Neural cell (in vitro differentiated cells): ENCODE measurements at regions not wholly inside any gene's neighbourhood (a gene's known extent, or its start where the extent isn't known, plus 50 kb on each side); places are given as distances from the start of the nearest gene placed in this dataset.

Source experiments
- H2AFZ ChIP-seq: fragments of 200-600, 300-800 bp; sonication (generic), shearing (Covaris generic); 2 replicates; pipeline ENCODE4 v1.6.0; 2014; ENCODE audit warnings: low read depth, mild to moderate bottlenecking, antibody characterized with exemption, low read length, moderate library complexity
- H3F3A ChIP-seq: fragments of 200-600 bp; shearing (Covaris generic); 2 replicates; pipeline ENCODE4 v1.6.1; 2016; ENCODE audit warnings: mild to moderate bottlenecking, moderate library complexity, mixed read lengths, antibody characterized with exemption, low read length; ENCODE audit not compliant: insufficient read depth, poor library complexity, severe bottlenecking
- H3K27ac ChIP-seq: fragments of 200-600, 300-800 bp; sonication (generic), shearing (Covaris generic); 2 replicates; pipeline ENCODE4 v1.5.1; 2014; ENCODE audit warnings: mild to moderate bottlenecking, low read length, moderate library complexity
- H3K27me3 ChIP-seq: fragments of 300-800, 200-600 bp; sonication (generic), shearing (Covaris generic); 2 replicates; pipeline ENCODE4 v1.6.0; 2014; ENCODE audit warnings: mild to moderate bottlenecking, low read depth, low read length, moderate library complexity; ENCODE audit not compliant: insufficient read depth
- H3K36me3 ChIP-seq: fragments of 300-800, 200-600 bp; sonication (generic), shearing (Covaris generic); 2 replicates; pipeline ENCODE4 v1.5.1; 2014; ENCODE audit warnings: mild to moderate bottlenecking, antibody characterized with exemption, low read length, moderate library complexity; ENCODE audit not compliant: insufficient read depth
- H3K4me2 ChIP-seq: fragments of 300-800, 200-600 bp; sonication (generic), shearing (Covaris generic); 2 replicates; pipeline ENCODE4 v1.6.0; 2014; ENCODE audit warnings: mild to moderate bottlenecking, low read length
- H3K4me3 ChIP-seq: fragments of 300-800, 200-600 bp; sonication (generic), shearing (Covaris generic); 2 replicates; pipeline ENCODE4 v1.5.1; 2014; ENCODE audit warnings: mild to moderate bottlenecking, low read length, moderate library complexity
- H3K79me2 ChIP-seq: fragments of 200-600 bp; shearing (Covaris generic); replicated peaks from 2 replicates; pipeline ENCODE4 v1.6.0; 2014; ENCODE audit warnings: mild to moderate bottlenecking, low read length, moderate library complexity; ENCODE audit not compliant: insufficient read depth
- H3K9ac ChIP-seq: fragments of 300-800, 200-600 bp; sonication (generic), shearing (Covaris generic); 2 replicates; pipeline ENCODE4 v1.6.1; 2016; ENCODE audit warnings: mild to moderate bottlenecking, low read length, mixed read lengths
- H3K9me2 ChIP-seq: fragments of 200-600 bp; shearing (Covaris generic); 2 replicates; pipeline ENCODE4 v1.6.1; 2016; ENCODE audit warnings: mild to moderate bottlenecking, low read length, mixed read lengths; ENCODE audit not compliant: insufficient read depth
- H3K9me3 ChIP-seq: fragments of 200-600, 300-800 bp; sonication (generic), shearing (Covaris generic); 2 replicates; pipeline ENCODE4 v1.6.1; 2016; ENCODE audit warnings: mild to moderate bottlenecking, mixed run types, low read length, moderate library complexity, mixed read lengths
- H4K20me1 ChIP-seq: fragments of 200-600 bp; shearing (Covaris generic); 2 replicates; pipeline ENCODE4 v1.6.1; 2016; ENCODE audit warnings: mild to moderate bottlenecking, mixed run types; ENCODE audit not compliant: insufficient read depth
- EP300 ChIP-seq: fragments of 450-650 bp; conservative IDR thresholded peaks from 2 replicates; pipeline ENCODE4 v1.6.1; 2014; ENCODE audit warnings: antibody characterized with exemption, mild to moderate bottlenecking, moderate library complexity; ENCODE audit not compliant: poor library complexity, severe bottlenecking
- EZH2 ChIP-seq: fragments of 200-600, 300-800 bp; shearing (Covaris generic), sonication (generic); IDR thresholded peaks from 2 replicates; pipeline ENCODE4 v1.6.1; 2014; ENCODE audit warnings: antibody characterized with exemption, low read length, borderline replicate concordance, mild to moderate bottlenecking; ENCODE audit not compliant: insufficient read depth, poor library complexity, severe bottlenecking
- MXI1 ChIP-seq: fragments of 450-650 bp; conservative IDR thresholded peaks from 2 replicates; pipeline ENCODE4 v1.6.1; 2014; ENCODE audit warnings: antibody characterized with exemption, mild to moderate bottlenecking; ENCODE audit not compliant: poor library complexity, severe bottlenecking
- POLR2AphosphoS5 ChIP-seq: IDR thresholded peaks from 2 replicates; pipeline ENCODE4 v1.6.1; 2012
- RAD21 ChIP-seq: fragments of 450-650 bp; conservative IDR thresholded peaks from 2 replicates; pipeline ENCODE4 v1.6.1; 2014; ENCODE audit warnings: antibody characterized with exemption, mild to moderate bottlenecking, moderate library complexity
- SMC3 ChIP-seq: fragments of 450-650 bp; conservative IDR thresholded peaks from 2 replicates; pipeline ENCODE4 v1.6.1; 2014; ENCODE audit warnings: antibody characterized with exemption, mild to moderate bottlenecking, moderate library complexity; ENCODE audit not compliant: poor library complexity
- TAF1 ChIP-seq: IDR thresholded peaks from 2 replicates; pipeline ENCODE4 v1.6.1; 2012; ENCODE audit warnings: low read depth
- TF ChIP-seq, protein P1 (sequence below): IDR thresholded peaks from 2 replicates; pipeline ENCODE4 v1.6.1; 2012; ENCODE audit warnings: borderline replicate concordance
- TF ChIP-seq, protein P2 (sequence below): fragments of 450-650 bp; IDR thresholded peaks from 2 replicates; pipeline ENCODE4 v1.5.1; 2014; ENCODE audit warnings: antibody characterized with exemption, mild to moderate bottlenecking, moderate library complexity; ENCODE audit not compliant: poor library complexity, severe bottlenecking

DNA sequence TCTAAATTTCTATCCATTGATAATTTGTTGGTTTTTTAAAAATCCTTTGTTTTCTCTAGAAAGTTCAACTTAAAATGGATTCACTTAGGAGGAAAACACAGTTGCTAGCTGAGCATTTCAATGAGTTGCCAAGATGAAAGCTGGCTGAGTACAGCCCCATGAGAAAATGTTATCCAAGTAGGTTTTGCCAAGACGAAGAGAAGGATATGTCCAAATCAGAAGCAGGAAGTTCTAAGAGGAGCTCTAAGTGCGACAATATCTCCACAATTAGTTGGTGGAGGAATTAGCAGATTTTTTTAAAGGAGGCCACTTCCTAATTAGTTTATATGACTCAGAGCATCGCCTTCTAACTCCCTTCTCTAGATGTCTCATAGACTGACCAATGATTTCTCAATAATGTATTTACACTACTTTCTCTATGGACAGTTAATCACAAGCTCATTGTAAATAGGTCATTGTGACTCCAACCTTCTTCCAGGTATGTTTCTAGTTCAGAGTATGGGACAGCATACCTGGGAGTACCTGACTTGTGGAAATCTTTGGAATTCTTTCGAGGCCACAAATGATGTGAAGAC, 873.3 kb upstream of the SOX9 start:
- no peak overlapping the region for H3K27ac ChIP-seq
- no peak overlapping the region for H2AFZ ChIP-seq
- no peaks in the 10 kb centered on the region for H3F3A ChIP-seq
- no peaks in the 10 kb centered on the region for H3K9me3 ChIP-seq
- H3K4me3 ChIP-seq, result no peak overlapping the region
- no peaks in the 10 kb centered on the region for H4K20me1 ChIP-seq
- H3K9me2 ChIP-seq, result no peaks in the 10 kb centered on the region
- no peaks in the 10 kb centered on the region for H3K79me2 ChIP-seq
- TF ChIP-seq POLR2AphosphoS5 (no peak), MXI1 (no peak), EP300 (no peak), EZH2 (no peak), TAF1 (no peak), RAD21 (no peak), SMC3 (no peak)
- TF ChIP-seq, protein P1, sequence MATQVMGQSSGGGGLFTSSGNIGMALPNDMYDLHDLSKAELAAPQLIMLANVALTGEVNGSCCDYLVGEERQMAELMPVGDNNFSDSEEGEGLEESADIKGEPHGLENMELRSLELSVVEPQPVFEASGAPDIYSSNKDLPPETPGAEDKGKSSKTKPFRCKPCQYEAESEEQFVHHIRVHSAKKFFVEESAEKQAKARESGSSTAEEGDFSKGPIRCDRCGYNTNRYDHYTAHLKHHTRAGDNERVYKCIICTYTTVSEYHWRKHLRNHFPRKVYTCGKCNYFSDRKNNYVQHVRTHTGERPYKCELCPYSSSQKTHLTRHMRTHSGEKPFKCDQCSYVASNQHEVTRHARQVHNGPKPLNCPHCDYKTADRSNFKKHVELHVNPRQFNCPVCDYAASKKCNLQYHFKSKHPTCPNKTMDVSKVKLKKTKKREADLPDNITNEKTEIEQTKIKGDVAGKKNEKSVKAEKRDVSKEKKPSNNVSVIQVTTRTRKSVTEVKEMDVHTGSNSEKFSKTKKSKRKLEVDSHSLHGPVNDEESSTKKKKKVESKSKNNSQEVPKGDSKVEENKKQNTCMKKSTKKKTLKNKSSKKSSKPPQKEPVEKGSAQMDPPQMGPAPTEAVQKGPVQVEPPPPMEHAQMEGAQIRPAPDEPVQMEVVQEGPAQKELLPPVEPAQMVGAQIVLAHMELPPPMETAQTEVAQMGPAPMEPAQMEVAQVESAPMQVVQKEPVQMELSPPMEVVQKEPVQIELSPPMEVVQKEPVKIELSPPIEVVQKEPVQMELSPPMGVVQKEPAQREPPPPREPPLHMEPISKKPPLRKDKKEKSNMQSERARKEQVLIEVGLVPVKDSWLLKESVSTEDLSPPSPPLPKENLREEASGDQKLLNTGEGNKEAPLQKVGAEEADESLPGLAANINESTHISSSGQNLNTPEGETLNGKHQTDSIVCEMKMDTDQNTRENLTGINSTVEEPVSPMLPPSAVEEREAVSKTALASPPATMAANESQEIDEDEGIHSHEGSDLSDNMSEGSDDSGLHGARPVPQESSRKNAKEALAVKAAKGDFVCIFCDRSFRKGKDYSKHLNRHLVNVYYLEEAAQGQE, result no peak
- TF ChIP-seq, protein P2, sequence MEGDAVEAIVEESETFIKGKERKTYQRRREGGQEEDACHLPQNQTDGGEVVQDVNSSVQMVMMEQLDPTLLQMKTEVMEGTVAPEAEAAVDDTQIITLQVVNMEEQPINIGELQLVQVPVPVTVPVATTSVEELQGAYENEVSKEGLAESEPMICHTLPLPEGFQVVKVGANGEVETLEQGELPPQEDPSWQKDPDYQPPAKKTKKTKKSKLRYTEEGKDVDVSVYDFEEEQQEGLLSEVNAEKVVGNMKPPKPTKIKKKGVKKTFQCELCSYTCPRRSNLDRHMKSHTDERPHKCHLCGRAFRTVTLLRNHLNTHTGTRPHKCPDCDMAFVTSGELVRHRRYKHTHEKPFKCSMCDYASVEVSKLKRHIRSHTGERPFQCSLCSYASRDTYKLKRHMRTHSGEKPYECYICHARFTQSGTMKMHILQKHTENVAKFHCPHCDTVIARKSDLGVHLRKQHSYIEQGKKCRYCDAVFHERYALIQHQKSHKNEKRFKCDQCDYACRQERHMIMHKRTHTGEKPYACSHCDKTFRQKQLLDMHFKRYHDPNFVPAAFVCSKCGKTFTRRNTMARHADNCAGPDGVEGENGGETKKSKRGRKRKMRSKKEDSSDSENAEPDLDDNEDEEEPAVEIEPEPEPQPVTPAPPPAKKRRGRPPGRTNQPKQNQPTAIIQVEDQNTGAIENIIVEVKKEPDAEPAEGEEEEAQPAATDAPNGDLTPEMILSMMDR, result no peak
- no peak overlapping the region for H3K4me2 ChIP-seq
- no peak overlapping the region for H3K9ac ChIP-seq
- no peaks in the 10 kb centered on the region for H3K36me3 ChIP-seq
- no peaks in the 10 kb centered on the region for H3K27me3 ChIP-seq

DNA sequence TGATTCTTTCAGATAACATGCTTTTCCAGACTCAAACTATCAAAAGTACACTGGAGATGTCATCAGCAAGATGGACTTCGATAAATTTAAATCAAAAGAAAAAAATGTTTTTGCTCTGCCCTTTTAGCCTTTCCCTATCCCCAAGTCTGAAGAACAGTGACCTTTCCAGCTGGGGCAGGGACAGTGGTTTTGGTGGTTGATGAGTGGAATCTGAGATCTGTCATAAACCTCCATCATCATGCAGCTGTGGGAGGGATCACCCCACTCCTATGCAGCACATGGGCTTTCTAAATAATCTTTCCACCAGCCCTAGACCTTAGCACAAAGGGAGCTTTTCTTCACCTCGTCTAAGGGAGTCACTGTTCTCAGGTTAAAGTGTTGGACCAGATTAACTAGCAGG, 869.5 kb upstream of the SOX9 start:
- no peaks in the 10 kb centered on the region for H3K9me2 ChIP-seq
- no peaks in the 10 kb centered on the region for H3K79me2 ChIP-seq

More for the DNA sequence above, 869.5 kb upstream of the SOX9 start:
- Histone ChIP-seq H3K9me3 (no peaks in the 10 kb centered on the region), H3F3A (no peaks in the 10 kb centered on the region), H3K4me3 (no peak overlapping the region), H3K9ac (no peak overlapping the region), H3K36me3 (no peaks in the 10 kb centered on the region), H3K27ac (no peak overlapping the region), H4K20me1 (no peaks in the 10 kb centered on the region), H2AFZ (no peak overlapping the region), H3K27me3 (no peaks in the 10 kb centered on the region), H3K4me2 (no peak overlapping the region)
- no peak for TF ChIP-seq EZH2
- no peak for TF ChIP-seq RAD21
- TF ChIP-seq, protein P2, result no peak
- TF ChIP-seq, protein P1, result no peak
- no peak for TF ChIP-seq EP300
- TF ChIP-seq SMC3, result no peak
- TF ChIP-seq TAF1, result no peak
